Left cardiac atrium (tissue), 4 donors: ENCODE measurements at regions not wholly inside any gene's neighbourhood (a gene's known extent, or its start where the extent isn't known, plus 50 kb on each side); places are given as distances from the start of the nearest gene placed in this dataset.

ENCODE experiments used
- ATAC-seq, 2 donors: fragments of 200-7000 bp; cut with Tn5 transposase; one replicate each; pipeline ENCODE4 v1.9.1; 2020; ENCODE audit warnings: mild to moderate bottlenecking in 2 of 2, moderate library complexity in 2 of 2
- DNase-seq: peaks from one replicate; pipeline ENCODE4 v3.0.0-alpha.2; 2020
- intact Hi-C, 2 donors: fragments of 100-400 bp; cut with DNase I; formaldehyde crosslinking; loops; one replicate each; pipeline versions ENCODE4 v1.14.1 to v1.15.1; 2022 to 2023
- donor health status: DM: no; HTN: yes; CAD: no.
- donor health status: DM: no; HTN: yes; CAD: no; lungs with severe emphysema.
- donor health status: DM: yes; HTN: yes; CAD: no.
- donor health status: Dilated cardiomyopathy.

DNA sequence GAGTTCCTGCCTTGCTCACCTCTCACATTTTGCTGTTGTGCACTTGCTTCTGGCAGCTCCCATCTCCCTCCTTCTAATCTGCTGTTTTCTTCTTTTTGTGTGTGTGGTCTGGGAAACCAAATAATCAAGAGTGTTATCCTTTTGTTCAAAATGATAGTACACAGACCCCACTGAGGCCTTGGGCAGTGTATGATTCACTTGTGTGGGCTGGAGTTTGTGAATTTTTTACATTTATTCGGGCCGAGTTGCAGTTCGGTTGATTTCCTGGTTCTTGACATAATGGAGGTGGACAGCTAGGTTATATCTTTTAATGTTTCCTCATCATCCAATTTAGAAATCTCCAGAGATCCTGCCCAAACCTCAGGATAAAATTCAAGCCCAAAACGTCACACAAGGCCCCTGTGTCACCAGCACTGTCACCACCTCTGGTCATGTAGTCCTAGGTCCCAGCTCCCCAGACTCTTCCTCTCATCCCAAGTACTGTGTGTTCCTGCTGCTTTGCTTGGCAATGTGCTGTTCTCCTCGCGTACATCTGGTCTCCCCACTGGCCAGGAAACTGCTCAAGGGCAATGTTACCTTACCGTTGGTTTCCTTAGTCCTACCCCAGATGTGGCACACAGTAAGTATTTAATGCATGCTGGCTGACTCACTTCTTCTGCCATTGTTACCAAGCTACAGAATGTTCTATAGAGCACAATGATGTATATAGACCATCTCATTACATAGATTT is 55.7 kb upstream of the PHACTR2 start:
- DNase-seq (no peak), ATAC-seq (no peak)
- intact Hi-C loops: no loop called here

DNA sequence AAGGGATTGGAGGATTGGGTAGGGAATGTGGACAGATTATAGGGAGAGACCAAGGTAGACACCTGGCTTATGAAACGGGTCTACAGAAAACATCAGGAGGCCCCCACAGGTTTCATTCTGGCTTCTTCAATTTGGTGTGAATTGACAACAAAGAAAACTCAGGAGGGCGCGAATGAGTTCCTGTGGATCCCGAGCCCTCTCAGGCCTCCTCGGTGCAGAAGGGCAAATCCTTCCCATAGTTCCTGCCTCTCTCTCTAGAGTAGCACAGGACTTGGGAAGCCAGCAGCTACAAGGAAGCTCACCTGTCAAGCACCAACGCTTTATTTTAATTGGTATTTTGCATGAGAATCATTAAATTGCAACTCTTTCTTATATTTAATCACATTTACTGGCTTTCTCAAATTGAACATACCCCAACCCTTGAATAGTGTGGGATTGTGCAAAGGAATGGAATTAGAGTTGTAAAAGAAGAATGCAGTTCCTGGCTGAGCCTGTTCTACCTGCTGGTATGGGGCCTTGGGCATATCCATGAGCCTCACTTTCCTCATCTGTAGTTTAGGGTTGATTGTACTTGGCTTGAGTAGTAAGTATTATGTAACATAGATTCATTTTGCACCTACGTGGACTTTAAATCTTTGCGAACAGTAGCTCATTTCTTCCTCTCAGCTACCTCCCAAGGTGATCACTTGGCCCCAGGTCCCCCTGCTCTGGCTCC is 56.4 kb upstream of the PHACTR2 start:
- intact Hi-C loops: no loop called here
- no peak for ATAC-seq
- DNase-seq: no peak

DNA sequence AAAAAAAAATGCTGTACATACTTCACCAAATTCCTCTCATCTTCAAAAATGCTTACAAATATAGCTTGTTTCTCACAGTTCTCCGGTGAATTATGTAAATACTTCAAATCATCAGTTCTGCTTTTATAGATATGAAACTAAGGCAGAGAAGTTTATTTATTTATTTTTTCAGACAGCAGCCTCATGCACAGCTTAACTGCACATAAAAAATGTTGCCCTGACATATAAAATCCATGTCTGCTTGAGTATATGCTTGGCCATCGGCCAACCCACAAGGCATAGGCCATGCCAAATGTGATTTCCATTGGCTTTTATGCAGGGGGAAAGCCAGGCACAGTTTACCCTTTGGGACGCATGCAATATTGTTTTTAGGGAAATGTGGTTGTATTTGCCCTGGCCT is 57.3 kb upstream of the PHACTR2 start:
- ATAC-seq (no peak), DNase-seq (no peak)
- intact Hi-C loops: no loop called here

DNA sequence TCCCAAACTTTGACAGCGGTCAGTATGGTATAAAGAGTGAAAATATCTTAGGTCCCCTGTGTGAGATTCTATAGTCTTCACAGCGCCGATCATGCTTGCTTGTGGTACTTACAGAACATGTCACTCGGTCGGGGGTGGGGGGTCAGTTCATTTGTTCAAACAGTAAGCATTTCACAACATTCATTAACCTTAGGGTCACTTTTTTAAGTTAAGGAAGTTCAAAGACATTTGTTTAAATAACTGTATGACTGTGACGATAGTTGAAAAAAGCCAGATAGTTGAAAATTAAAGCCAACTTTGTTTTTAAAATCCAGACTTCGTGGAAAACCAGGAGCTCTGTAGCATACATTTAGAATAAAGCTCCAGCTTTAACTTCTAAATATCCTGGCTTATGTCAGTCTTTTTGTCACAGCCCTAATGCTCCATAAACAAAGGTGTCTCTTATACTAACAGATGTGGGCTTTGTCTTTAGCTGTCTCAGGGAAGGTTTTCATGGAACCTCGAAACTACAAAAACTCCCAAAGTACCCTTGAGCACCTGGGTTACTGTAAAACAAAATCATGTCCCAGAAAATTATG is 57.9 kb upstream of the PHACTR2 start:
- ATAC-seq (no peak), DNase-seq (no peak)
- intact Hi-C loops: no loop called here

DNA sequence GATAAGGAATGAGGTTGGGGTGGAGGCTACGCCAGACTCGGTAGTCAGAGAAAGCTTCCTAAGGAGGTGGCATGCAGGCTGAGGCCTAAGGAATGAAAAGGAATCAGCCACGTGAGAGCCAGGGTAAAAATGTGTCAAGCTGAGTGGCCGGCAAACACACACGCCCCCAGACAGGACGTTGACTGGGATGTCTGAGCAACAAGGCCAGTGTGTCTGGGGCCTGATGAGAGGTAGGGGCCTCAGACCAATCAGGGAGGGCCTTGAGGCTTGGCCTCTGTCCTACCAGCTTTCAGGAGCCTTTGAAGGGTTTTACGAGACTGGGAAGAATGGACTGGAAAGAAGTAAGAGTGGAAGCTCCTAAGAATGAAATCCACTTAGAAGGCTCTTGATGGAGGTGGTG is 61.0 kb upstream of the PHACTR2 start:
- DNase-seq: no peak
- intact Hi-C loops: no loop called here
- no peak for ATAC-seq

DNA sequence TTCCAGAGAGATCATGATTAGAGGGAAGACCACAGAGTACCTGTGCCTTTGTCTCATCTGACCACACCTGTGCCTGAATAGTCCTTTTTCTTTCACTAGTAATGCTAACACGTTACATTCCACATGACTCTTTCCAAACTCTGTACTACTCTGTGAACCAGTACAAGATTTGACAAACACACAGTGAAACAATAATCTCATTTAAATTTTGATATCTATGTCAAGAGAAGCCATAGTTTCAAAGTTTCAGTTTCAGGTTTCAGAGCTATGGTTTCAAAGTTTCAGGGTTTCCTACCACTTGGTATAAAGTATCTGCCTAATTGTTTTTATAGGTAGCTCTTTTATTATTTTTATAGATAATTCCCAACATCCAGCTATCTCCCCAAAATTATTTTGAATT is 62.0 kb upstream of the PHACTR2 start:
- intact Hi-C loops: no loop called here
- DNase-seq: no peak
- ATAC-seq: no peak

DNA sequence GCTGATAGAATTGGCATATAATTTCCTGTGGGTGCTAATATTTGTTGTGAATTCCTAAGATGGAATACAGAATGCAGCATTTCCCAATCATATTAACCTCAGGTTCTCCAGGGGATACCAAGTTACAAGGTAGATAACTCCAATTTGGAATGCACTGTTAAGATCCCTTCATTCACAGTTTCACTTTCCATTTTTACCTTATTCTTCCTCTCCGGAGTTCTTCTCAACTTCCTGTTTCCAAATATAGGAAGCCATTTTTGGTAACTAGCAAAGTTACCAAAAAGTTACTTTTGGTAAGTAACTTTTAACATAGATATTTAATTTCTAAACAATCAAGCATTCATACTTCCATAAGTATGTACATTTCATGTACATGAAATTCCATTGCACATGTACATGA is 63.5 kb upstream of the PHACTR2 start:
- intact Hi-C loops: no loop called here
- ATAC-seq (no peak), DNase-seq (no peak)

DNA sequence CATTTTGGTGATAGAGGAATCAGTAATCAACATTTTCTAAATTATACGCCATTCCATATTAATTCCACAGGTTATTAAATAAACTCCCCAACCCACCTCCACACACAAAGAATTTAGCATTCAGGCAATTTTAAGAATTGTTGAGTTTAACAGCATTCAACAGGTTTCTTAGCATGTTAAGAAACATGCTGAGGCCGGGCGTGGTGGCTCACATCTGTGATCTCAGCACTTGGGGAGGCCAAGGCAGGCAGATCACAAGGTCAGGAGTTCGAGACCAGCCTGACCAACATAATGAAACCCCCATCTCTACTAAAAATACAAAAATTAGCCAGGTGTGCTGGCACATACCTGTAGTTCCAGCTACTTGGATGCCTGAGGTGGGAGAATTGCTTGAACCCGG is 64.0 kb upstream of the PHACTR2 start:
- no peak for ATAC-seq
- no peak for DNase-seq
- intact Hi-C loops: no loop called here

DNA sequence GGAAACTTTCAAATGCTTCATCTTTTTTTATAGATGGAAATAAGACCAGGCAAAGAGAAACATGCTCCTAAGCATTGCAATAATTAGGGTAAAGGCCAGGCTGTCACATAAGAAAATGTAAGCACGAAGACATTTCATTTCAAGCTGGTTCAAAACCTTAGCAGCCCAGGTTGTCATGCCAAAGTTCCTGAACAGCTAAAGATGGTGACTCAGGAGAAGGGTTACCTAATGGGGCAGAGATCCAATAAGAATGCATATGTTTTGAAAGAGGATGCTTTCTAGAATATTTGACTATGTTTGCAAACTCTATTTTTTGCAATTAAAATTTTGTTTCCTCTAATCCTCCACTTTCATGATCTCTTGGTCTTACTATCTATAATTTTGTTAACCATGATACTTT is 65.6 kb upstream of the PHACTR2 start:
- DNase-seq (no peak), ATAC-seq (no peak)
- intact Hi-C loops: no loop called here

DNA sequence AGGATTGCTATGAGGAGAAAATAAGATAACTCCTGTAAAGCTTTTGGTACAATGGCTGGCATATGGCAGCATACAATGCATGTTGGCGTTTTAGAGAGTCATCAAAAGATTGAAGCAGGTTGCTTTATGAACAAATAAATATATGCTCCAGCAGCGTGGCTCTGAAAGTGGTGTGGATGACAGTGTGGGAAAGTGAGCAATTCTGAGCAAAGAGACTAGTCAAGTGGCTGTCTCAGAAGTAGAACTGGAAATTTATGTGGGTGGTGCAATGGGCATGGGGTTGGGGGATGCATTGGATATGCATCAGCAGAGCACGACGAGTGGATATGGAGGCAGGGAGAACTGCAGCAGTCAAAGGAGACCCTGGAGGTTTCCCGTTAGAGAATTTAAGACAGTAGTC is 66.2 kb upstream of the PHACTR2 start:
- ATAC-seq: no peak
- DNase-seq: no peak
- intact Hi-C loops: no loop called here

DNA sequence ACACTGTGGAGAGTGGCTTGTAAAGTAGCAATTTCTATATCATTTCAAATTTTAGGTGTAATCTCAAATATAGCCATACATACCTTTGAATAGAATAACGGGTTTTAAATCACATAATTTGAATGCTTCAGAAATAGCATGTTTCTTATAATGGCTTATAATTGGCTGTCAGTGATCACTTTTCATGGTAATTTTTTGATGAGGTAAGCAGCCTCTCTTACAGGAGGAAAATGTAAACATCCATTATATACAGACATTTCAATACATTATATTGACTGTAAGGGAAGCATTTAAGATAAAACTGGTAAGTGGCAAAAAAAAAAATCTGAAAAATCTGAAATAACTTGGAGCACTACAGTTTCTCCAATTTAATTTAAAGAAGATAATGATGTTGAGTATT is 67.8 kb upstream of the PHACTR2 start:
- DNase-seq (no peak), ATAC-seq (no peak)
- intact Hi-C loops: no loop called here

DNA sequence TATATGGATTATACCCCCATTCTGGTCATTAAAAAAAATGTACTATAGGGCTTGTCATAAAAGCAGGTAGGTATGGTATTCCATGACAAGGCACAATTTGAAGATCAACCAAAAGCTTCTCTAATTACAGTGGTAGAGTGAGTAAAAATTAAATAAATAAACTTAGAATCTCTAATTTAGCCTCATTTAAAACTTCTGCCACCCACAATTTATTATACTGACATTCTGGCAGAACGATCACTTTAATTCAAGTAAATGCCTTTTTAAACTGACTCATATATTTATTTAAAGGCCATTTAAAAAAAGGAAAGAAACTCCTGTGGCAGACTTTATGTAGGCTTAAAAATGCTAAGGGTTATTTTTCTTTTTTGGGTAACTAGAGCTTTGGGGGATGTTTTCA is 68.3 kb upstream of the PHACTR2 start:
- intact Hi-C loops: no loop called here
- ATAC-seq: no peak
- DNase-seq: no peak

DNA sequence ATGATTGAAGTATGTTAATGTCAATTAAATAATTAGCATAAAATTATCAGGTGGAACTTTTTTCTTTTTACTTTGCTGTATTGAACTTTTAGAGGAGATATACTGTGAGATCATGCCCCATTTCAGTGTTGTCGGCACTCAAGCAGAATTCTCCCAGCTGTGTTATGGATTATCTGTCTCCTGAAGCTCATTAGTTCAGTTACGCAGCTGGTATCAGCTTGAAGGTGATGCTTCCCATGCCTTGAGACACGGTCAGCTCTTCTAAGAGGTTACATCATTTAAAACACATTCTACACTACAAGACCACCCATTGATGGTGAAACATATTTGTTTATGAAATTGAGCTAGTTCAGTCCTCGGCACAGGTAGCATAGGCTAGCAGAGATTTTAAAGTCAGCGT is 68.9 kb upstream of the PHACTR2 start:
- intact Hi-C loops: no loop called here
- no peak for DNase-seq
- no peak for ATAC-seq

DNA sequence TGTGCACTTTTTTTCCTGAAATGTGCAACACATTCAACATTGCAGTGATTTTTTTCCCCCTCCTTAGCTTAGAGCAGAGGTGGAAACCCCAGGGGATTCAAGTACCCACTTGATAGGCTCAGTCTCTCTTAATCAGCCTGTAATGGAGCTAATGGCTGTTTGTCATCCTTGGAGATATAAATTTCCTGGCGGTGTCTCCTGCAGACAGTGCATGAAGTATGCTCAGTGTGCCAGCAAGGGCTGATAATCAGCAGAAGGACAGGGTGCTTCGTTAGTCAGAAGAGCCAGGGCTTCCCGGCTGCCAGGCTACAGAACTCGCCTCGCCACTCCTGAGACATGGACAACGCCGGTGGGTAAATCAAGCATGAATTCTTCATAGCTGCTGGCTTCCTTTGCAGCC is 69.8 kb upstream of the PHACTR2 start:
- peak in 1 of 2 donors; percentile 40 for ATAC-seq
- intact Hi-C loops: no loop called here
- no peak for DNase-seq

DNA sequence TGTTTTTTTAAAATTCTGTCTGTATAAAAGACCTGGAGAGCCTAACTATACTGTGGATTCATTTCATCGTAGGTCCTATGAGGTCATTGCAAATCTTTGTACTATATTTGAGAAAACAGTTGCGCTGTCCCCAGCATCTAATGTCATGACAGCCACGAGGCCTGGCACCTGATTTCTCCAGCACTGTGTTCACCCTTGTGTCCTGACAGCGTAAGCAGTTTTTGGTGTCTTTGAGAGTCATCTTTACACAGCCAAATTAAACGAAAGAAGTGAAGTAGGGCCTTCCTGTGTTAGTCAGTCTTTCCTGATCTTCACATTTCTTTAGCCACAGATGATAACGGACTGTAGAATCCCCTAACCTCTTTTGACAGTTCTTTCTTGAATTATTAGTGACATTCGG is 70.6 kb upstream of the PHACTR2 start:
- DNase-seq (no peak), ATAC-seq (no peak)
- intact Hi-C loops: no loop called here

DNA sequence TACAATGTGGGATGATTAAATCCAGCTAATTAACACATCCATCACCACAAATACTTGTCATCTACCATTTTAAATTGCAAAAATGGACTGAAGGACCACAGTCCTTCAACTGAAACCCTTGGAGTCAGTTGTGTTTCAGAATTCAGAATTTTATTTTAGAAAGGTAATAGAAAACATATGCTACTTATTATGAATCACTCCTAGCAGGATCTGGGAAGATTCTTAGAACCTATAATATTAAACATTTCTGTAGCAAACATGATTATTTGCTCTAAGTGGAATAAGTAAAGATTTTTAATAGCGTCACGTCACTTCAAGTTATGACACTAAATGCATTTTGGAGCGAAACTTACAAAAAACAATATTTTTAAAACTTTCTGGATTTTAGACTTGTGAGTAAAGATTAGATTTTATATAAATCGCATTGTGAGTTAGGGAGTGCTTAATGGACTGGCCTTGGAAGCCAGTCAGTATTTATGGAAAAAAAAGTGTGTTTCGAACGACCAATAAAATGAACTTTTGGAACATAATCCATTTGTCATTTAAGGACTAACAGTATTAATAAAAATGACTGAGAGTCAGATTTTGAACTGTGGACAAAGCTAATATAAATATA is 71.8 kb upstream of the PHACTR2 start:
- DNase-seq (no peak), ATAC-seq (no peak)
- intact Hi-C loops: no loop called here

DNA sequence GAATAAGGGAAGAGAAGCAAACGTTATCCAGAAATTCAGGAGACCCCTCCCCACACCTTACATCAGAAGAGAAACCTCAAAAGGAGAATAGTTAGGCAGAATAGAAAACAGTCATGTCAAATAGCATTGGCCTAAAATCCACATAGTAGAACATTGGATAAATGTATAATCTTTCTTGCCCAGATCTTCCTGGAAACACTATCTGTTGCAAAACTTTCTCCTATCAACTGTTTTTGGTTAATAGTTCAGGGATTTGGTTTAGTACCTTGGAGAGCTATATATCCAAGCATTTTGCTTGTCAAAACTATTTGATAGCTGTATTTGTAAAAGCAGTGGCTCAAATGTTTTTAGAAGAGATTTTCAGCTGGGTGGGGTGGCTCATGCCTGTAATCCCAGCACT is 74.3 kb upstream of the PHACTR2 start:
- peak in 1 of 2 donors; percentile 19 for ATAC-seq
- intact Hi-C loops: no loop called here
- DNase-seq: no peak

DNA sequence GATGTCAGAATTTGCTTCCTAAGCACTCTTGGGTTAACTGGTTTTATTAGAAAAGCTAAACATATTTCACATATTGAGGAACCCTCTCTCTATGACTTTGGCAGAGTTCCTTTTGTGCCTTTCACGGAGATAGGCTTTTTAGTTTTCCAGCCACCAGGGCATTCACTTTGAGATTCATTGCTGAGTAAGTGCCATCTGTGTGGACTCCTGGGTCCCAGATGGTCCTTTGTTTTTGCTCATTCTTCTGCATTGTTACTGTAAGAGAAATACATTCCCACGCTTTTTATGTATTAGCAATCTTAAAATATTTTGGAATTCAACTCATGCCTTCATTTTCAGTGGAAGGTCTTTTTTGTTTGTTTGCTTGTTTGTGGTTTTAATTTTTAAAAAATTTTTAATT is 76.3 kb upstream of the PHACTR2 start:
- no peak for ATAC-seq
- DNase-seq: no peak
- intact Hi-C loops: no loop called here

DNA sequence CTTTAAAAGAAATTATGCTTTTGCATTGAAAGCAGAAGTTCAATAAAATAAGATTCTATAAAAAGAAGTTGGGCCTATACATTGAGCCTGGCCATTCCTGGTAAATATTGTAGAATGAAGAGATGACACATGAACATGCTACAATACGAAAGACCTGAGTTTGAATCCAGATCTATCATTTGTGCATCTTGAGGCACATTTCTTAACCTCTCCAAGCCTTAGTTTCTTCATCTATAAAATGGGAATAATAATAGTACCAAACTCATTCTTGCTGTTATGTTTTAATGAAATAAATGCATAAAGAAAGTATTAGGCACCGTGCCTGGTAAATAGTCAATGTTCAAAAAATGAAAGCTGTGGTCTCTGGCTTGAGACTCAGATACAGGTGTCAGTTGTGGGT is 76.9 kb upstream of the PHACTR2 start:
- DNase-seq (no peak), ATAC-seq (no peak)
- intact Hi-C loops: no loop called here

DNA sequence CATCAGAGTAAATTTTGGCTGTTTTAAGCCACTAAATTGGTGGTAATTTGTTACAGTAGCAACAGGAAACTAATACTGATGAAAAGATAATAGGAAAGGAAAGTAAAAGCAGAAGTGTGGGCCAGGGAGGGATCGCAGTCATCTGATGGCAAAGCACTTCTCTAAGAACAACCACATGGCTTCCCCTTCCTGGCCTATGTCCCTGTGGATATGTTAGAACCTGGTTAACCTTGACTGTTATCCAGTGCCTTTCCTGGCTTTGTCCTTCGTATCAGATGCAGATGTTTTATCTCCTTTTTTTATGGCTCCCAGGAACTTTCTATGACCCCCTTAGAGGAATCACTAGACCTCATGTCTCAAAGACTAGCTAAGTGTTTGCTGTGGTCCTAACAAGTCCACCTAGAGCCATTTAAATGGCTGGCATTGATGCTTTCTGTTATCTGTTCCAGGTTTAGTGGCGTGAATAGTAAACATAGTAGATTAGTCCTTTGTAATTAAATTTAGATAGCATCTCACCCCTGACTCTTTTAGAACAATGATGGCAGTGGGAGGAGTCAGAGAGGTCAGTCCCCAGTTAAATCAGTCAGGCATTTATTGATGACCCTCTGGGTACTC is 79.2 kb upstream of the PHACTR2 start:
- peak in 1 of 2 donors; percentile 61 for ATAC-seq
- no peak for DNase-seq
- intact Hi-C loops: no loop called here
